ENCODE measurements at regions not wholly inside any gene's neighbourhood (a gene's known extent, or its start where the extent isn't known, plus 50 kb on each side); places are given as distances from the start of the nearest gene placed in this dataset.

GRCh38 chr13:104987621-104988020, 1547.8 kb downstream of the EFNB2 start:
- Histone ChIP-seq H3K36me3 (ENCODE audit: insufficient read depth, low read length) (no peaks in the 10 kb centered on the region), H3K79me2 (ENCODE audit: insufficient read depth, low read length) (no peaks in the 10 kb centered on the region), H3K4me3 (ENCODE audit: low read depth in 1 of 2, low read length in 2 of 2) (no peak overlapping the region), H4K20me1 (ENCODE audit: insufficient read depth, low read length) (no peaks in the 10 kb centered on the region), H3K4me1 (ENCODE audit: insufficient read depth, low read length) (peaks cover 42% of the 10 kb centered on the region), H2AFZ (ENCODE audit: low read depth, low read length) (no peak overlapping the region), H3K4me2 (ENCODE audit: insufficient read depth, low read length) (no peak overlapping the region), H3K9ac (ENCODE audit: low read depth, low read length) (no peak overlapping the region), H3K27ac (ENCODE audit: low read length) (no peak overlapping the region), H3K9me3 (ENCODE audit: insufficient read depth, low read length, severe bottlenecking) (no peaks in the 10 kb centered on the region), H3K27me3 (ENCODE audit: insufficient read depth, low read length, poor library complexity) (no peaks in the 10 kb centered on the region)
- no peak for DNase-seq
- ATAC-seq (ENCODE audit: insufficient read depth, low read depth), result no peak
- TF ChIP-seq CTCF (IDR thresholded peaks at IDR 0.05; ENCODE audit: borderline replicate concordance, extremely low read depth, low read length, poor library complexity, severe bottlenecking) (no peak), EZH2 (IDR thresholded peaks at IDR 0.05; ENCODE audit: borderline replicate concordance, low read depth, low read length, severe bottlenecking) (no peak)

GRCh38 chr13:104984296-104984818, 1551.1 kb downstream of the EFNB2 start:
- peaks cover 59% of the 10 kb centered on the region for H3K4me1 ChIP-seq (ENCODE audit: insufficient read depth, low read length)
- H3K27me3 ChIP-seq (ENCODE audit: insufficient read depth, low read length, poor library complexity), result no peaks in the 10 kb centered on the region
- no peaks in the 10 kb centered on the region for H4K20me1 ChIP-seq (ENCODE audit: insufficient read depth, low read length)
- peak; percentile 91 for ATAC-seq (ENCODE audit: insufficient read depth, low read depth)
- peak; percentile 91 for DNase-seq
- no peak overlapping the region for H2AFZ ChIP-seq (ENCODE audit: low read depth, low read length)
- peak overlapping the region; percentile 71 for H3K27ac ChIP-seq (ENCODE audit: low read length)
- no peaks in the 10 kb centered on the region for H3K36me3 ChIP-seq (ENCODE audit: insufficient read depth, low read length)
- no peaks in the 10 kb centered on the region for H3K9me3 ChIP-seq (ENCODE audit: insufficient read depth, low read length, severe bottlenecking)
- H3K79me2 ChIP-seq (ENCODE audit: insufficient read depth, low read length), result no peaks in the 10 kb centered on the region
- peak overlapping the region; percentile 55 for H3K4me2 ChIP-seq (ENCODE audit: insufficient read depth, low read length)
- H3K9ac ChIP-seq (ENCODE audit: low read depth, low read length), result peak overlapping the region; percentile 32
- no peak for TF ChIP-seq CTCF (IDR thresholded peaks at IDR 0.05; ENCODE audit: borderline replicate concordance, extremely low read depth, low read length, poor library complexity, severe bottlenecking)
- peak overlapping the region in 1 of 2 experiments; percentile 2; a peak in 1 of 4 replicates for H3K4me3 ChIP-seq (ENCODE audit: low read depth in 1 of 2, low read length in 2 of 2)

GRCh38 chr13:104983601-104984000, 1551.9 kb downstream of the EFNB2 start:
- DNase-seq (no peak), ATAC-seq (ENCODE audit: insufficient read depth, low read depth) (no peak)
- H3K79me2 ChIP-seq (ENCODE audit: insufficient read depth, low read length), result no peaks in the 10 kb centered on the region
- no peaks in the 10 kb centered on the region for H4K20me1 ChIP-seq (ENCODE audit: insufficient read depth, low read length)
- H3K9me3 ChIP-seq (ENCODE audit: insufficient read depth, low read length, severe bottlenecking), result no peaks in the 10 kb centered on the region
- H3K36me3 ChIP-seq (ENCODE audit: insufficient read depth, low read length), result no peaks in the 10 kb centered on the region
- no peaks in the 10 kb centered on the region for H3K27me3 ChIP-seq (ENCODE audit: insufficient read depth, low read length, poor library complexity)
- H3K4me2 ChIP-seq (ENCODE audit: insufficient read depth, low read length), result peak overlapping the region; percentile 55; the same call in 1 of the 2 replicates
- peaks cover 57% of the 10 kb centered on the region for H3K4me1 ChIP-seq (ENCODE audit: insufficient read depth, low read length)
- no peak overlapping the region for H2AFZ ChIP-seq (ENCODE audit: low read depth, low read length)
- H3K4me3 ChIP-seq (ENCODE audit: low read depth in 1 of 2, low read length in 2 of 2), result no peak overlapping the region
- H3K27ac ChIP-seq (ENCODE audit: low read length), result peak overlapping the region; percentile 71; the same call in 1 of the 2 replicates
- TF ChIP-seq CTCF (IDR thresholded peaks at IDR 0.05; ENCODE audit: borderline replicate concordance, extremely low read depth, low read length, poor library complexity, severe bottlenecking) (no peak), EZH2 (IDR thresholded peaks at IDR 0.05; ENCODE audit: borderline replicate concordance, low read depth, low read length, severe bottlenecking) (no peak)
- H3K9ac ChIP-seq (ENCODE audit: low read depth, low read length), result no peak overlapping the region; the same call in 1 of the 2 replicates
